ENCODE measurements at regions not wholly inside any gene's neighbourhood (a gene's known extent, or its start where the extent isn't known, plus 50 kb on each side); places are given as distances from the start of the nearest gene placed in this dataset.

DNA sequence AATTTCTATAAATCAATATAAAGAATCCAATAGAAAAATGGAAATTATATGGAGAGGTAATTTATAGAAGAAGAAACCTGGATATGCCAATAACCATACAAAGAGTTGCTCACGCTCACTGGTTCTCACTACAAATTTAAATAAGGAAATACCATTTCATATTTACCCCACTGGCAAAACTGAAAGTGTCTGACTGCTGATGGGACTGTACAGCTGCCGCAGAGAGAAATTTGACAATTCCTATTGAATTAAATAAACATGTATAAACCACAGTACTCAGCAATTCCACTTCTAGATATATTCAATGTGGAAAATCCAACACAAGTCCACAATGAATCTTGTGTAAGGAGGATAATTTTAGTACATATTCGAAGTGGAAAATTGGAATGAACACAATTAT lies 830.4 kb upstream of the GRAMD2B start:
- no peaks in the 10 kb centered on the region for H3K36me3 Mint-ChIP-seq

GRCh38 chr5:125595095-125595494 lies 828.1 kb upstream of the GRAMD2B start:
- Mint-ChIP-seq H3K27ac (no peak overlapping the region), H3K9me3 (peaks cover 0 to 14% (median 0%) of the 10 kb centered on the region in 11 donors), H3K4me1 (no peaks in the 10 kb centered on the region), H3K36me3 (no peaks in the 10 kb centered on the region), H3K4me3 (no peak overlapping the region), H3K27me3 (no peaks in the 10 kb centered on the region)
- H3K27ac ChIP-seq (ENCODE audit: low read depth, low read length), result no peak overlapping the region
- H3K9me3 ChIP-seq (ENCODE audit: control insufficient read depth in 2 of 3, low read length in 3 of 3), result no peaks in the 10 kb centered on the region
- no peaks in the 10 kb centered on the region for H3K4me1 ChIP-seq (ENCODE audit: control insufficient read depth in 2 of 2, insufficient read depth in 2 of 2, low read length in 2 of 2)
- H3K27me3 ChIP-seq (ENCODE audit: control insufficient read depth in 2 of 2, insufficient read depth in 2 of 2, low read length in 2 of 2), result no peaks in the 10 kb centered on the region
- CTCF ChIA-PET, result no interaction called here
- intact Hi-C loops (cut with micrococcal nuclease), result no loop called here
- H3K36me3 ChIP-seq (ENCODE audit: control insufficient read depth in 2 of 3, insufficient read depth in 3 of 3, low read length in 3 of 3), result no peaks in the 10 kb centered on the region
- POLR2A ChIA-PET, result no interaction called here
- DNase-seq (no peak), ATAC-seq (no peak)
- H3K4me3 ChIP-seq (ENCODE audit: low read length), result no peak overlapping the region

More for the DNA sequence above, 830.4 kb upstream of the GRAMD2B start:
- ATAC-seq (no peak), DNase-seq (no peak)
- Histone ChIP-seq H3K9me3 (ENCODE audit: control insufficient read depth in 2 of 3, low read length in 3 of 3) (no peaks in the 10 kb centered on the region), H3K36me3 (ENCODE audit: control insufficient read depth in 2 of 3, insufficient read depth in 3 of 3, low read length in 3 of 3) (no peaks in the 10 kb centered on the region), H3K27ac (ENCODE audit: low read depth, low read length) (no peak overlapping the region), H3K27me3 (ENCODE audit: control insufficient read depth in 2 of 2, insufficient read depth in 2 of 2, low read length in 2 of 2) (no peaks in the 10 kb centered on the region), H3K4me1 (ENCODE audit: control insufficient read depth in 2 of 2, insufficient read depth in 2 of 2, low read length in 2 of 2) (no peaks in the 10 kb centered on the region), H3K4me3 (ENCODE audit: low read length) (no peak overlapping the region)
- ChIA-PET POLR2A (no interaction called here), CTCF (no interaction called here)
- no peak overlapping the region for H3K4me3 Mint-ChIP-seq
- no peak overlapping the region for H3K27ac Mint-ChIP-seq
- intact Hi-C loops (cut with micrococcal nuclease), result no loop called here
- peaks cover 0 to 15% (median 0%) of the 10 kb centered on the region in 11 donors for H3K9me3 Mint-ChIP-seq
- no peaks in the 10 kb centered on the region for H3K27me3 Mint-ChIP-seq
- H3K4me1 Mint-ChIP-seq, result no peaks in the 10 kb centered on the region

GRCh38 chr5:125595845-125596244 lies 827.4 kb upstream of the GRAMD2B start:
- H3K4me1 Mint-ChIP-seq, result no peaks in the 10 kb centered on the region
- POLR2A ChIA-PET, result no interaction called here
- Histone ChIP-seq H3K27me3 (ENCODE audit: control insufficient read depth in 2 of 2, insufficient read depth in 2 of 2, low read length in 2 of 2) (no peaks in the 10 kb centered on the region), H3K4me1 (ENCODE audit: control insufficient read depth in 2 of 2, insufficient read depth in 2 of 2, low read length in 2 of 2) (no peaks in the 10 kb centered on the region), H3K36me3 (ENCODE audit: control insufficient read depth in 2 of 3, insufficient read depth in 3 of 3, low read length in 3 of 3) (no peaks in the 10 kb centered on the region), H3K9me3 (ENCODE audit: control insufficient read depth in 2 of 3, low read length in 3 of 3) (no peaks in the 10 kb centered on the region), H3K4me3 (ENCODE audit: low read length) (no peak overlapping the region), H3K27ac (ENCODE audit: low read depth, low read length) (no peak overlapping the region)
- H3K27me3 Mint-ChIP-seq, result no peaks in the 10 kb centered on the region
- H3K9me3 Mint-ChIP-seq, result peaks cover 0 to 18% (median 0%) of the 10 kb centered on the region in 11 donors
- intact Hi-C loops (cut with micrococcal nuclease), result no loop called here
- CTCF ChIA-PET, result no interaction called here
- ATAC-seq (no peak), DNase-seq (no peak)
- no peak overlapping the region for H3K27ac Mint-ChIP-seq
- no peak overlapping the region for H3K4me3 Mint-ChIP-seq
- no peaks in the 10 kb centered on the region for H3K36me3 Mint-ChIP-seq

DNA sequence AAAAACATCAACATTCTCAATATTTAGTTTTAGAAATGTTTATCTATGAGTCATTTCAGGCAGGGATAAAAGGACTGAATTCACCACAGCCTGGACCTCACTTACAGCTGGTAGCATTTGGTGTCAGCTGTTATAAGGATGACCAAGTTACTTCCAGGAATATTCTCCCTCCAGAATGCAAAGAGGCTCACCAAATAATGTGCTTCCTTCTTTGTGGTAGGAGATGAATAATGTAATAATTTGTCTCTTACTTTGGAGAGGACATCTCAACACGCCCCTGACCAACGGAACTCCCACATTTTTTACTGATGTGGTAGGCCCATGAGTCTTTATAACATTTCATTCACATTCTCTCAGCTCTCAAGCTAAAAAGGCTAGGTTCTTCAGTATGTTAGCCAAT lies 825.9 kb upstream of the GRAMD2B start:
- ChIA-PET CTCF (no interaction called here), POLR2A (no interaction called here)
- Mint-ChIP-seq H3K36me3 (no peaks in the 10 kb centered on the region), H3K27me3 (no peaks in the 10 kb centered on the region), H3K27ac (no peak overlapping the region), H3K4me1 (no peaks in the 10 kb centered on the region), H3K9me3 (peaks cover 0 to 18% (median 0%) of the 10 kb centered on the region in 11 donors), H3K4me3 (no peak overlapping the region)
- Histone ChIP-seq H3K4me3 (ENCODE audit: low read length) (no peak overlapping the region), H3K27me3 (ENCODE audit: control insufficient read depth in 2 of 2, insufficient read depth in 2 of 2, low read length in 2 of 2) (no peaks in the 10 kb centered on the region), H3K27ac (ENCODE audit: low read depth, low read length) (no peak overlapping the region), H3K4me1 (ENCODE audit: control insufficient read depth in 2 of 2, insufficient read depth in 2 of 2, low read length in 2 of 2) (no peaks in the 10 kb centered on the region), H3K9me3 (ENCODE audit: control insufficient read depth in 2 of 3, low read length in 3 of 3) (no peaks in the 10 kb centered on the region), H3K36me3 (ENCODE audit: control insufficient read depth in 2 of 3, insufficient read depth in 3 of 3, low read length in 3 of 3) (no peaks in the 10 kb centered on the region)
- ATAC-seq (no peak), DNase-seq (no peak)
- intact Hi-C loops (cut with micrococcal nuclease), result no loop called here

DNA sequence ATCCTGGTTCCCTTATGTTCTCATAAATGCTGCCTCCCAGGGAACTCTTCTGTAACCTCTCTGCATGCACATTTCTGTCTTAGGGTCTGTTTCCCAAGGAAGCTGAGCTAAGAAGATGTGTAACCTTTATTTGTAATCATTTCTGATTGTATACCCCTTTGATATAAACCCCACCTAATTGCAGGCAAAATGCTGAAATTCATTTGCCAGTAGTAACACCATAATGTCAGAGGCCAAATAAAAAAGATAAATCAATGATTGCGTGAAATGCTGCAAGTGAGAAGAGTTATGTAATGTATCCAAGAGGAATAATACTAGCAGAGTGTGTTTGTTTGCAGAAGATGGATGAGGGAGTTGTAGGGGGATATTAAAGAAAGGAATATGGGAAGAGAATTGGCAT lies 822.6 kb upstream of the GRAMD2B start:
- POLR2A ChIA-PET, result no interaction called here

DNA sequence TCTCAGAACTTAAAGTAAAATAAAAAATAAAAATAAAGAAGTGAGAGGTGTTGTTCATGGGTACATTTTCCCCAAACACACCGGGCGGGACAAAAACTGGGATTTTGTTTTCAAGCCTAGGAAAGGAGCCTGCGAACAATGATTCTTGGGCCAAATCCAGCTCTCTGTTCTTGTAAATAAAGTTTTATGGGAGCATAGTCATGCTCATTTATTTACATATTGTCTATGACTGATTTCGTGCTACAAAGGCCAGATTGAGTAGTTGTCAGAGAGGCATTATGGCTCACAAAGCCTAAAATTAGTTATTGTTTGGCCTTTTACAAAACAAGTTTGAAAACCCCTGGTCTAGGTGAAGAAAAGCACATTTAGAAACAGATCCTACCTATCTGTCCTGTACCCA lies 821.0 kb upstream of the GRAMD2B start:
- Mint-ChIP-seq H3K36me3 (no peaks in the 10 kb centered on the region), H3K27ac (no peak overlapping the region), H3K27me3 (no peaks in the 10 kb centered on the region), H3K4me3 (no peak overlapping the region), H3K4me1 (no peaks in the 10 kb centered on the region), H3K9me3 (peaks cover 0 to 8% (median 0%) of the 10 kb centered on the region in 11 donors)
- Histone ChIP-seq H3K27me3 (ENCODE audit: control insufficient read depth in 2 of 2, insufficient read depth in 2 of 2, low read length in 2 of 2) (no peaks in the 10 kb centered on the region), H3K36me3 (ENCODE audit: control insufficient read depth in 2 of 3, insufficient read depth in 3 of 3, low read length in 3 of 3) (no peaks in the 10 kb centered on the region), H3K9me3 (ENCODE audit: control insufficient read depth in 2 of 3, low read length in 3 of 3) (no peaks in the 10 kb centered on the region), H3K4me1 (ENCODE audit: control insufficient read depth in 2 of 2, insufficient read depth in 2 of 2, low read length in 2 of 2) (no peaks in the 10 kb centered on the region), H3K27ac (ENCODE audit: low read depth, low read length) (no peak overlapping the region), H3K4me3 (ENCODE audit: low read length) (no peak overlapping the region)
- ATAC-seq, result no peak
- intact Hi-C loops (cut with micrococcal nuclease), result no loop called here
- POLR2A ChIA-PET, result no interaction called here
- DNase-seq, result no peak
- CTCF ChIA-PET, result no interaction called here

More for the DNA sequence above, 822.6 kb upstream of the GRAMD2B start:
- H3K9me3 ChIP-seq (ENCODE audit: control insufficient read depth in 2 of 3, low read length in 3 of 3), result no peaks in the 10 kb centered on the region
- ATAC-seq, result no peak
- Mint-ChIP-seq H3K27ac (no peak overlapping the region), H3K4me1 (no peaks in the 10 kb centered on the region), H3K36me3 (no peaks in the 10 kb centered on the region), H3K9me3 (peaks cover 0 to 8% (median 0%) of the 10 kb centered on the region in 11 donors), H3K27me3 (no peaks in the 10 kb centered on the region), H3K4me3 (no peak overlapping the region)
- H3K4me1 ChIP-seq (ENCODE audit: control insufficient read depth in 2 of 2, insufficient read depth in 2 of 2, low read length in 2 of 2), result no peaks in the 10 kb centered on the region
- no peak for DNase-seq
- no peaks in the 10 kb centered on the region for H3K36me3 ChIP-seq (ENCODE audit: control insufficient read depth in 2 of 3, insufficient read depth in 3 of 3, low read length in 3 of 3)
- intact Hi-C loops (cut with micrococcal nuclease), result no loop called here
- H3K27me3 ChIP-seq (ENCODE audit: control insufficient read depth in 2 of 2, insufficient read depth in 2 of 2, low read length in 2 of 2), result no peaks in the 10 kb centered on the region
- H3K4me3 ChIP-seq (ENCODE audit: low read length), result no peak overlapping the region
- H3K27ac ChIP-seq (ENCODE audit: low read depth, low read length), result no peak overlapping the region
- CTCF ChIA-PET, result no interaction called here

GRCh38 chr5:125603321-125603720 lies 819.9 kb upstream of the GRAMD2B start:
- POLR2A ChIA-PET, result no interaction called here
- Mint-ChIP-seq H3K4me3 (no peak overlapping the region), H3K27ac (no peak overlapping the region), H3K27me3 (no peaks in the 10 kb centered on the region), H3K36me3 (no peaks in the 10 kb centered on the region), H3K4me1 (no peaks in the 10 kb centered on the region), H3K9me3 (peaks cover 0 to 4% (median 0%) of the 10 kb centered on the region in 11 donors)
- Histone ChIP-seq H3K27ac (ENCODE audit: low read depth, low read length) (no peak overlapping the region), H3K9me3 (ENCODE audit: control insufficient read depth in 2 of 3, low read length in 3 of 3) (no peaks in the 10 kb centered on the region), H3K4me3 (ENCODE audit: low read length) (no peak overlapping the region), H3K27me3 (ENCODE audit: control insufficient read depth in 2 of 2, insufficient read depth in 2 of 2, low read length in 2 of 2) (no peaks in the 10 kb centered on the region), H3K36me3 (ENCODE audit: control insufficient read depth in 2 of 3, insufficient read depth in 3 of 3, low read length in 3 of 3) (no peaks in the 10 kb centered on the region), H3K4me1 (ENCODE audit: control insufficient read depth in 2 of 2, insufficient read depth in 2 of 2, low read length in 2 of 2) (no peaks in the 10 kb centered on the region)
- no peak for ATAC-seq
- DNase-seq, result no peak
- CTCF ChIA-PET, result no interaction called here
- intact Hi-C loops (cut with micrococcal nuclease), result no loop called here

Measured in naive thymus-derived CD4-positive, alpha-beta T cell (primary cell).